ENCODE measurements at regions not wholly inside any gene's neighbourhood (a gene's known extent, or its start where the extent isn't known, plus 50 kb on each side); places are given as distances from the start of the nearest gene placed in this dataset.
"Not testable (repeated sequence)": the region's sequence is repeated elsewhere in the genome, so short reads cannot be mapped to it uniquely, and the experiment has no call there.

- DNase-seq (ENCODE audit: low spot score) = no peak
Observed at GRCh38 chr4:167831855-167832254, 260.5 kb upstream of the ANXA10 start.

GRCh38 chr4:167838686-167839085 lies 253.7 kb upstream of the ANXA10 start:
- DNase-seq (ENCODE audit: low spot score) = no peak

GRCh38 chr4:167842487-167842886 lies 249.8 kb upstream of the ANXA10 start:
- DNase-seq (ENCODE audit: low spot score) = no peak

- DNase-seq (ENCODE audit: low spot score) = no peak
Observed at GRCh38 chr4:167854881-167855280, 237.5 kb upstream of the ANXA10 start.

GRCh38 chr4:167858127-167858526 lies 234.2 kb upstream of the ANXA10 start:
- not testable (repeated sequence) for DNase-seq (ENCODE audit: low spot score)

- no peak for DNase-seq (ENCODE audit: low spot score)
Observed at GRCh38 chr4:167867191-167867590, 225.1 kb upstream of the ANXA10 start.

GRCh38 chr4:167868163-167868562 lies 224.2 kb upstream of the ANXA10 start:
- DNase-seq (ENCODE audit: low spot score) = no peak

GRCh38 chr4:167873496-167873895 lies 218.8 kb upstream of the ANXA10 start:
- DNase-seq (ENCODE audit: low spot score) = no peak

- not testable (repeated sequence) for DNase-seq (ENCODE audit: low spot score)
Observed at GRCh38 chr4:167876091-167876490, 216.2 kb upstream of the ANXA10 start.

- not testable (repeated sequence) for DNase-seq (ENCODE audit: low spot score)
Observed at GRCh38 chr4:167877826-167878225, 214.5 kb upstream of the ANXA10 start.

- DNase-seq (ENCODE audit: low spot score) = no peak
Observed at GRCh38 chr4:167883266-167883665, 209.1 kb upstream of the ANXA10 start.

- no peak for DNase-seq (ENCODE audit: low spot score)
Observed at GRCh38 chr4:167885071-167885470, 207.3 kb upstream of the ANXA10 start.

GRCh38 chr4:167885872-167886271 lies 206.5 kb upstream of the ANXA10 start:
- no peak for DNase-seq (ENCODE audit: low spot score)

- no peak for DNase-seq (ENCODE audit: low spot score)
Observed at GRCh38 chr4:167887726-167888125, 204.6 kb upstream of the ANXA10 start.

- no peak for DNase-seq (ENCODE audit: low spot score)
Observed at GRCh38 chr4:167890226-167890625, 202.1 kb upstream of the ANXA10 start.

GRCh38 chr4:167893531-167893930 lies 198.8 kb upstream of the ANXA10 start:
- DNase-seq (ENCODE audit: low spot score) = no peak

- DNase-seq (ENCODE audit: low spot score) = not testable (repeated sequence)
Observed at GRCh38 chr4:167896260-167896659, 196.1 kb upstream of the ANXA10 start.

- no peak for DNase-seq (ENCODE audit: low spot score)
Observed at GRCh38 chr4:167897116-167897515, 195.2 kb upstream of the ANXA10 start.

- no peak for DNase-seq (ENCODE audit: low spot score)
Observed at GRCh38 chr4:167903291-167903721, 189.0 kb upstream of the ANXA10 start.

- DNase-seq (ENCODE audit: low spot score) = no peak
Observed at GRCh38 chr4:167906851-167907250, 185.5 kb upstream of the ANXA10 start.

GRCh38 chr4:167908816-167909215 lies 183.5 kb upstream of the ANXA10 start:
- no peak for DNase-seq (ENCODE audit: low spot score)

- not testable (repeated sequence) for DNase-seq (ENCODE audit: low spot score)
Observed at GRCh38 chr4:167912535-167912934, 179.8 kb upstream of the ANXA10 start.

GRCh38 chr4:167918077-167918476 lies 174.3 kb upstream of the ANXA10 start:
- no peak for DNase-seq (ENCODE audit: low spot score)

- no peak for DNase-seq (ENCODE audit: low spot score)
Observed at GRCh38 chr4:167930166-167930565, 162.2 kb upstream of the ANXA10 start.

GRCh38 chr4:167934216-167934615 lies 158.1 kb upstream of the ANXA10 start:
- DNase-seq (ENCODE audit: low spot score) = no peak
